HL-60/S4 treated with phorbol 12-myristate 13-acetate at 8.2 ng/mL for 4 days and 3 days (cell line): ENCODE measurements at regions not wholly inside any gene's neighbourhood (a gene's known extent, or its start where the extent isn't known, plus 50 kb on each side); places are given as distances from the start of the nearest gene placed in this dataset.

Source experiments
- in situ Hi-C: fragments of 300-500 bp; cut with MboI; formaldehyde crosslinking; loops from 2 replicates; pipeline ENCODE4 v1.15.0; 2022; ENCODE audit warnings: low sequenced_read_pairs

GRCh38 chr16:76222853-76223252 is 54.3 kb upstream of the CNTNAP4 start:
- in situ Hi-C loops, result no loop called here

GRCh38 chr16:76226011-76226410 is 51.2 kb upstream of the CNTNAP4 start:
- in situ Hi-C loops, result no loop called here

- in situ Hi-C loops, result no loop called here
These were observed 50.7 kb upstream of the CNTNAP4 start for GRCh38 chr16:76226481-76226880.
